Ovary (tissue), 3 donors: ENCODE measurements at regions not wholly inside any gene's neighbourhood (a gene's known extent, or its start where the extent isn't known, plus 50 kb on each side); places are given as distances from the start of the nearest gene placed in this dataset.

Experiments
- EP300 ChIP-seq: sonication (generic); formaldehyde crosslinking; IDR thresholded peaks from one replicate; pipeline ENCODE4 v1.6.1; 2017; ENCODE audit warnings: antibody characterized with exemption
- TF ChIP-seq, protein P1 (sequence below), 3 donors: fragments of 450-650 bp in 2 of 3; fragments of 200-600 bp in 1 of 3; IDR thresholded peaks; one replicate each; pipeline versions ENCODE4 v1.5.1 to v1.8.0; 2016 to 2022; ENCODE audit warnings: antibody characterized with exemption in 3 of 3, mild to moderate bottlenecking in 1 of 3
- donor health status: DM: no; HTN: no; CAD: no.

GRCh38 chr6:166073082-166073481 lies 94.6 kb downstream of the TBXT start:
- TF ChIP-seq, protein P1, sequence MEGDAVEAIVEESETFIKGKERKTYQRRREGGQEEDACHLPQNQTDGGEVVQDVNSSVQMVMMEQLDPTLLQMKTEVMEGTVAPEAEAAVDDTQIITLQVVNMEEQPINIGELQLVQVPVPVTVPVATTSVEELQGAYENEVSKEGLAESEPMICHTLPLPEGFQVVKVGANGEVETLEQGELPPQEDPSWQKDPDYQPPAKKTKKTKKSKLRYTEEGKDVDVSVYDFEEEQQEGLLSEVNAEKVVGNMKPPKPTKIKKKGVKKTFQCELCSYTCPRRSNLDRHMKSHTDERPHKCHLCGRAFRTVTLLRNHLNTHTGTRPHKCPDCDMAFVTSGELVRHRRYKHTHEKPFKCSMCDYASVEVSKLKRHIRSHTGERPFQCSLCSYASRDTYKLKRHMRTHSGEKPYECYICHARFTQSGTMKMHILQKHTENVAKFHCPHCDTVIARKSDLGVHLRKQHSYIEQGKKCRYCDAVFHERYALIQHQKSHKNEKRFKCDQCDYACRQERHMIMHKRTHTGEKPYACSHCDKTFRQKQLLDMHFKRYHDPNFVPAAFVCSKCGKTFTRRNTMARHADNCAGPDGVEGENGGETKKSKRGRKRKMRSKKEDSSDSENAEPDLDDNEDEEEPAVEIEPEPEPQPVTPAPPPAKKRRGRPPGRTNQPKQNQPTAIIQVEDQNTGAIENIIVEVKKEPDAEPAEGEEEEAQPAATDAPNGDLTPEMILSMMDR (IDR thresholded peaks at IDR 0.05): no peak
- TF ChIP-seq EP300: no peak
